ENCODE measurements at regions not wholly inside any gene's neighbourhood (a gene's known extent, or its start where the extent isn't known, plus 50 kb on each side); places are given as distances from the start of the nearest gene placed in this dataset.
"Not testable (repeated sequence)": the region's sequence is repeated elsewhere in the genome, so short reads cannot be mapped to it uniquely, and the experiment has no call there.

- DNase-seq = no peak
Measured at GRCh38 chr22:45061332-45061731, 51.5 kb upstream of the PHF21B start.

DNA sequence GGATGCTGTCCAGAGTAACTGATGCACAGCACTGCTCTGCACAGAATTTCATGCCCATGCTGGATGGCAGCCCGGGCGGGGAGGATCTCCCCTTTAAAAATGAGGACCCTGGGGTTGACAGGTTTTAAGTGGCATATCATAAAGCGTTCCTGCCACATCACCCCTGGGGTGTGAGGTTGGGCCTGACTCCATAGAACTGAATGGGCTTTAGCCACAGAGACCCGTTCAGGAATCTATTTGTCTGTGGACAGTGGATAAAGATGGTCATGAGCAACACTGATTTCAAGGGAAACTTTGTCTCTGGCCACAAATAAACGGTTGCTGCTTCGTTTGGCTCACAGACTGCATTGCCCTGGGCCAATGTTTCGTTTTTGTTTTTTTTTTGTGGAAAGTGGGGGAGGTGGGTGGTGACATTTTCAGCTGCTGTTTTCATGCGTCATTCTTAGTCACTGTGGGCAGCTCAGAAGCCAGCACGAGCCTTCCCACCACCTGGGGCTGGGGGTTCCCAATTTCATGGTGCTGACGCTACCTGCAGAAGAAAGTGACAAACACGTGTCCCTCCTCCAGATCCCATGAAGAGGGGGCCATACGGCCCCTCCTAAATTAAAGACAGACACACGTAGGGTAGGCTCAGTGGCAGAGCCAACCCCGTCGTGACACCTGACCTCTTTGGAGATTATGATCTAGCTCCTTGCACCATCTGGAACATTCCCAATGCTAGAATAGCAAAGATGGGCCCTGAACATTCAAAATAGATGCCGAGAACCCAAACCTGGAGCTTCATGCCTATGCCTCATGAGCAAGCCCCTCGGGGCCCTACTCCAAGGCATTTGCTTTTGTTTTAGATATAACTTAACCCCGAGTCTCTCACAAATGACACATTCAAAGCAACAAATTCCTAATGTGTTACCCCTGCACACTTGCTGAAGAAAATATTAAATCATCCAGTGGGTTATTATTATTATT, 54.8 kb upstream of the PHF21B start:
- DNase-seq = no peak

GRCh38 chr22:45065726-45066125, 55.9 kb upstream of the PHF21B start:
- no peak for DNase-seq

GRCh38 chr22:45067731-45068130, 57.9 kb upstream of the PHF21B start:
- DNase-seq = no peak

DNA sequence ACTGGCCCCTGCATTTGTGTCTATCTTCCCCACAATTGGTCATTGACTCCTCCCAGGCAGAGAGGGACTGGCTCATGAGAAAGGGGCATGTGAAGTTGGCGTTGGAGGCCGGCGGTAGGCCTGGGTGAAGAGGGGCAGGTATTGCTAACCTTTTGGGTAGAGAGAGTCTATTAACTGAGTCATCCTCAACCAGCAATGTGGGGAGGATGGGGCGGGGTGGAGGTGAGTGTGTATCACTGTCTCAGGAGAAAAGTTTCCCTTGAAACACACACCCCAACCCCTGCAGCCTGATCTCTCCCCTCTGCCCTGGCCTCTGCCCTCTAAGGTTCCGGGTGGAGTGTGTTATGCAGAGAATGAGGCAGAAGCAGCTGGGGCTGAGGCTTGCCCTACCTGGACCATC, 60.1 kb upstream of the PHF21B start:
- DNase-seq = no peak

- DNase-seq = no peak
Measured at GRCh38 chr22:45071618-45072017, 61.8 kb upstream of the PHF21B start.

GRCh38 chr22:45072322-45072903, 62.6 kb upstream of the PHF21B start:
- DNase-seq = no peak

GRCh38 chr22:45073064-45073463, 63.3 kb upstream of the PHF21B start:
- DNase-seq = peak; percentile 80

- DNase-seq = no peak
Measured at GRCh38 chr22:45077286-45077685, 67.5 kb upstream of the PHF21B start.

DNA sequence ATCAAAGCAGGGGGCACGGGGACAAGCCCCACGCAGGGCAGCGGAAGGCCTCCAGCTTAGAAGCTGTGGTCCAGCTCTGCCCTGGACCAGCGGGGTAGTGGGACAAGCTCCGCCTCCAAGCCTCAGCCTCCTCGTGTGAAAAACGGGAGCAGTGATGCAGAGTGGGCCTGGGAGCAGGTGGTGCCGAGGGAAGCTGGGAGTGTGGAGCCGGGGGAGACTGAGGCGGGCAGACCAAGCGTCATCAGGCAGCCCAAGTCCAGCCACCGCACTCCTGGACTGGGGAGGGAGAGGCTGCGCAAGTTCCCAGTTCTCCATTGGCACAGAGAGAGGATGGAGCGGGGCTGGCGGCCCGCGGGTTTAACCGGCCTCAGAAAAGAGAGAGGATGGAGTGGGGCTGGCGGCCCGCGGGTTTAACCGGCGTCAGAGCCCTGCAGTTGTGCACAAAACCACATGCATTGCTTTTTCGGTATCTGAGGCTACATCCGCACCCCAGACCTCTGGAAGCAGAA, 68.1 kb upstream of the PHF21B start:
- no peak for DNase-seq

- DNase-seq = no peak
Measured at GRCh38 chr22:45082795-45083194, 73.0 kb upstream of the PHF21B start.

GRCh38 chr22:45083659-45084305, 74.0 kb upstream of the PHF21B start:
- no peak for DNase-seq

- DNase-seq = no peak
Measured at GRCh38 chr22:45084400-45084920, 74.7 kb upstream of the PHF21B start.

- no peak for DNase-seq
Measured at GRCh38 chr22:45087802-45088201, 75.9 kb upstream of the NUP50 start.

DNA sequence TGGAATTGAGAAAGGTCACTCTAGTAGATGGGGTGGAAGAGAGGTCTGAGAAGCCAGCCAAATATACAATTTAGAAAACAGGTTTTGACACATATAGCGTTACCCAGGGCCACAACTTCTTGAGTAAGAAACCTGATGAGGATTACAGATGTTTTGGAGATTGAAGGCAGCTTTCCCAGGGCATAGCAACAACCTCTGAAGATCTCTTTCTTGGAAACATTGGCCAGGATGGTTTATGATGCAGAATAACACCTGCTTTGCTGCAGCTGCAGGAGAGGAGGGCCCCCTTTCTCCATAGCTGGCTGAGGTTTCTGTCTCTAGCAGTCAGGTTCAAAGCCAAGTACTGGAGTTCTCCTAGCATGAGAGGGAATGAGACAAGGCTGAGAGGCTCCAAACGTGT, 75.1 kb upstream of the NUP50 start:
- DNase-seq = no peak

DNA sequence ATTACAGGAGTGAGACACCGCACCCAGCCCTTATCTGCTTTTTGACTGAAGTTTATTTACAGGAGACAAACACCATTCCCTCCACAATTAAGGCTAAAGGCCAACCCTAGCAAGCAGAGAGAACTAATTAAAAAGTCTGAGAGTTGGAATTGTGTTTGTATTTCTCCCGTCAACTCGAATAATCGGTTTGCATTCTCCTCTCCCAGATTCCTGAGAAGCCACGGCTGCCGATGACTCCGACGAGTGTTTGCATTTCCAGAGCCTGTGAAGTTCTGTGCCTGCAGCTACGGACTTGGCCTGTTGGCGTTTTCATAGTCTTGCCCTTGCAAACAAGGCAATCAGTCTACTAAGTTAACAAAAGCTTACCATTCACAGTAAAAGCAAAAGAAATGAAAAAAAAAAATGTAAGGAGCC, 73.2 kb upstream of the NUP50 start:
- DNase-seq = no peak

DNA sequence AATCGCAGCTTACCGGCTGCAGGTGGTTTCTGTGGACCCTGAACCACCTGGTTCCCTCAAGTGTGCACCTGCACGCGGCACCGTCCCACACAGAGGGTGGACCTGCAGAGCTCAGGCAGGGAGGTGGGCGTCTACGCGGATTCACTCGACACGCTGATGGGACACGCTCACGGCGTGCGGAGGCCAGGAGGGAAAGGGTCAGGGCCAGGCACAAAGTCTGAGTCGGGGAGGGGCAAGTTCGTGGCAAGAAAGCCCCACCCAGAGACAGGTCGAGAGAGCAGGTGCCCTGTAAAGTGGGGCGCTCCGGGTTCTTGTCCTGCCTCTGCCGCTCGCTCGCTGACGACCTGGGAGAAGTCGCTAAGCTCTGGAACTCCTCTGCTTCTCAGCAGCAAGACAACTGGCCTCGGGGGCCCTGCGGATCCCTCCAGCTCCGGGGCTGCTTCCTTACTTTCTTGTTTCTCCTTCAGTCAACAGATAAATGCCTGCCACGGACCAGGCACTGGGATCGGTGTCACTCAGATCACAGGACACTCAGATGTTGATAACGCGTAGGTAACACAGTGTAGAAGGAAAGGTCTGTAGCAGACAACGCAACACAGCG, 72.4 kb upstream of the NUP50 start:
- no peak for DNase-seq

GRCh38 chr22:45091875-45092274, 71.8 kb upstream of the NUP50 start:
- DNase-seq = not testable (repeated sequence)

DNA sequence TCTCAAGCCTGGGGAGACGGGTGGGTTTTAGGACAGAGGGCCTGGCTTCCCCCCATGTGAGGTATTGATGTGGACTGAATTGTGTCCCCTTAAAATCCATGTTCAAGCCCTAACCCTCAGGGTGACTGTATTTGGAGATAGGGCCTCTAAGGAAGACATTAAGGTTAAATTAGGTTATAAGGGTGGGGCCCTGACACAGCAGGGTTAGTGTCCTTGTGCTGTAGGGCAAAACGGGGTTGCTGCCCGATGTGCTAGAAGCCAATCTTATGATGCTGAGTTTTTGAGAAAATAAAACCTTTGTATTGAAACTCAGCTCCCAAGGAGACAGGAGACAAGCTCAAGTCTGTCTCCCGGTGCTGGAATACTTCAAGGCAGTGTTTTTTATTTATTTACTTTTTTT, 71.1 kb upstream of the NUP50 start:
- DNase-seq = no peak

DNA sequence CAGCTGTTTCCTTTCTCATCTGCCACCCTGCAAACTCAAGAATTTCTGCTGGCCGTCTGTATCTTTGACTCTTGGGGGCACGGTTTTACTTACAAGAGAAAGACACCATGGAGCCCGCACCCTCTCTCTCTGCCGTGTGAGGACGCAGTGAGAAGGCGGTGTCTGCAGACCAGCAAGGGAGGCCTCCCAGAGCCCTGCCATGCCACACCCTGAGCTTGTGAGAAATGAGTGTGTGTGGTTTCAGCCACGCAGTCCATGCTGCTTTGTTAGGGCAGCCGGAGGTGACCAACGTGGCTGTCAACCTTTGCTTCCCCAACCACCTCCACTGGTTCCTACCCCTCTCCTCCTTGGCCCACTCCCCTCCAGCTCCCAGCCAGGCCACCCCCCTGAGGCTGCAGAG, 70.1 kb upstream of the NUP50 start:
- no peak for DNase-seq

- DNase-seq = no peak
Measured at GRCh38 chr22:45094081-45094720, 69.5 kb upstream of the NUP50 start.

DNA sequence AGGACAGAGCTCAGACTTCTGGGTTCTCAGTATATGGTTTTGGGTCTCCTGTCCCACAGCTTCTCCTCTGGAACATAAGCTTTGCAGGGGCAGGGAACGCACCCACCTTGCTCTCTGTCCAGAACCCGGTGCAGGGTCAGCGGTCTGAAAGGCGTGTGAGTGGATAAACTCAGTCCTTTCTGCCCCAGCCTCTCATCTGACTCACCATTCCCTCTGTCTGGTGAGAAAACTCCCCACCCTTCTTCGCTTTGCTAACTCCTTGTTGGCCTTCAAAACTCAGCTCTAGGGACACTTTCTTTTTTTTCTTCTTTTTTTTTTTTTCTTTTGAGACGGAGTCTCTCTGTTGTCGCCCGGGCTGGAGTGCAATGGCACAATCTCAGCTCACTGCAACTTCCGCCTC, 68.9 kb upstream of the NUP50 start:
- no peak for DNase-seq

All from NCI-H1105 treated with DMSO at 0.1 percent for 48 hours (cell line).